Osteoblast (primary cell): ENCODE measurements at regions not wholly inside any gene's neighbourhood (a gene's known extent, or its start where the extent isn't known, plus 50 kb on each side); places are given as distances from the start of the nearest gene placed in this dataset.

ENCODE experiments used
- DNase-seq: peaks from one replicate; pipeline ENCODE4 v3.0.0; 2011; ENCODE audit warnings: low spot score, mixed read lengths; ENCODE audit not compliant: insufficient read length; ENCODE audit errors: missing footprints
- H2AFZ ChIP-seq: 2 replicates; pipeline ENCODE4 v1.6.0; 2011; ENCODE audit warnings: mild to moderate bottlenecking, low read length
- H3K27ac ChIP-seq: 2 replicates; pipeline ENCODE4 v1.5.1; 2011; ENCODE audit warnings: mild to moderate bottlenecking, low read depth, low read length, moderate library complexity
- H3K27me3 ChIP-seq: 2 replicates; pipeline ENCODE4 v1.6.0; 2012; ENCODE audit warnings: mild to moderate bottlenecking, control low read depth, inconsistent platforms, low read length, moderate library complexity; ENCODE audit not compliant: insufficient read depth
- H3K36me3 ChIP-seq: 2 replicates; pipeline ENCODE4 v1.5.1; 2011; ENCODE audit warnings: mild to moderate bottlenecking, low read length, control low read depth, moderate library complexity; ENCODE audit not compliant: insufficient read depth
- H3K4me1 ChIP-seq: 2 replicates; pipeline ENCODE4 v1.5.1; 2011; ENCODE audit warnings: mild to moderate bottlenecking, low read length, control low read depth, moderate library complexity; ENCODE audit not compliant: insufficient read depth
- H3K4me2 ChIP-seq: 2 replicates; pipeline ENCODE4 v1.6.0; 2011; ENCODE audit warnings: mild to moderate bottlenecking, low read length; ENCODE audit not compliant: insufficient read depth
- H3K4me3 ChIP-seq: fragments of 200-600 bp; sonication (generic); 3 replicates; pipeline ENCODE4 v1.5.1; 2012; ENCODE audit warnings: mild to moderate bottlenecking, low read length, inconsistent platforms; ENCODE audit not compliant: insufficient read depth
- H3K79me2 ChIP-seq: 2 replicates; pipeline ENCODE4 v1.6.0; 2012; ENCODE audit warnings: mild to moderate bottlenecking, low read length, control low read depth, inconsistent platforms; ENCODE audit not compliant: insufficient read depth
- H3K9me3 ChIP-seq: 2 replicates; pipeline ENCODE4 v1.5.1; 2011; ENCODE audit warnings: low read depth, low read length, control low read depth
- H4K20me1 ChIP-seq: 2 replicates; pipeline ENCODE4 v1.6.0; 2012; ENCODE audit warnings: mild to moderate bottlenecking, low read length, control low read depth; ENCODE audit not compliant: insufficient read depth
- CTCF ChIP-seq: IDR thresholded peaks from 2 replicates; pipeline ENCODE4 v1.5.1; 2011; ENCODE audit warnings: mild to moderate bottlenecking, low read depth, low read length, moderate library complexity; ENCODE audit errors: extremely low read depth

- DNase-seq, result no peak
- Histone ChIP-seq H2AFZ (no peak overlapping the region), H3K79me2 (no peaks in the 10 kb centered on the region), H3K4me1 (no peaks in the 10 kb centered on the region), H3K27me3 (no peaks in the 10 kb centered on the region), H3K4me2 (no peak overlapping the region), H3K36me3 (no peaks in the 10 kb centered on the region), H3K27ac (no peak overlapping the region), H3K9me3 (no peaks in the 10 kb centered on the region), H4K20me1 (no peaks in the 10 kb centered on the region), H3K4me3 (no peak overlapping the region)
- TF ChIP-seq CTCF, result no peak
Measured at GRCh38 chrX:138481649-138482048, 229.9 kb downstream of the FGF13 start.

GRCh38 chrX:138463476-138463875, 248.0 kb downstream of the FGF13 start:
- Histone ChIP-seq H3K27me3 (no peaks in the 10 kb centered on the region), H4K20me1 (no peaks in the 10 kb centered on the region), H2AFZ (no peak overlapping the region), H3K4me3 (no peak overlapping the region), H3K9me3 (no peaks in the 10 kb centered on the region), H3K4me1 (no peaks in the 10 kb centered on the region), H3K27ac (no peak overlapping the region), H3K4me2 (no peak overlapping the region), H3K36me3 (no peaks in the 10 kb centered on the region), H3K79me2 (no peaks in the 10 kb centered on the region)
- DNase-seq, result no peak
- TF ChIP-seq CTCF, result no peak
